ENCODE measurements at regions not wholly inside any gene's neighbourhood (a gene's known extent, or its start where the extent isn't known, plus 50 kb on each side); places are given as distances from the start of the nearest gene placed in this dataset.

- TF ChIP-seq CTCF (conservative IDR thresholded peaks at IDR 0.05): no peak
- TF ChIP-seq EZH2 (IDR thresholded peaks at IDR 0.05; ENCODE audit: low read depth): no peak
These were observed 184.4 kb downstream of the LYPLAL1 start for GRCh38 chr1:219358080-219358479.
